SK-N-MC (cell line): ENCODE measurements at regions not wholly inside any gene's neighbourhood (a gene's known extent, or its start where the extent isn't known, plus 50 kb on each side); places are given as distances from the start of the nearest gene placed in this dataset.

Experiments
- EZH2 ChIP-seq: fragments of 200-600 bp; sonication (generic); IDR thresholded peaks from one replicate; pipeline ENCODE4 v1.6.1; 2017; ENCODE audit warnings: antibody characterized with exemption
- FOXP2 ChIP-seq: optimal IDR thresholded peaks from 2 replicates; pipeline ENCODE3; 2011; ENCODE audit warnings: mild to moderate bottlenecking, moderate library complexity; ENCODE audit not compliant: insufficient read depth; ENCODE audit errors: extremely low read length, control extremely low read depth
- POLR2AphosphoS5 ChIP-seq: IDR thresholded peaks from 2 replicates; pipeline ENCODE4 v1.6.1; 2012; ENCODE audit warnings: mild to moderate bottlenecking, low read depth, low read length, borderline replicate concordance

GRCh38 chr15:69782139-69782658 lies 315.5 kb downstream of the TLE3 start:
- TF ChIP-seq EZH2: no peak
- TF ChIP-seq POLR2AphosphoS5: no peak
- no peak for TF ChIP-seq FOXP2
